Putamen (tissue), 1 donor: ENCODE measurements at regions not wholly inside any gene's neighbourhood (a gene's known extent, or its start where the extent isn't known, plus 50 kb on each side); places are given as distances from the start of the nearest gene placed in this dataset.
"Not testable (repeated sequence)": the region's sequence is repeated elsewhere in the genome, so short reads cannot be mapped to it uniquely, and the experiment has no call there.

Experiments
- DNase-seq: peaks from one replicate; pipeline ENCODE4 v3.0.0-alpha.2; 2016; ENCODE audit warnings: low spot score

DNA sequence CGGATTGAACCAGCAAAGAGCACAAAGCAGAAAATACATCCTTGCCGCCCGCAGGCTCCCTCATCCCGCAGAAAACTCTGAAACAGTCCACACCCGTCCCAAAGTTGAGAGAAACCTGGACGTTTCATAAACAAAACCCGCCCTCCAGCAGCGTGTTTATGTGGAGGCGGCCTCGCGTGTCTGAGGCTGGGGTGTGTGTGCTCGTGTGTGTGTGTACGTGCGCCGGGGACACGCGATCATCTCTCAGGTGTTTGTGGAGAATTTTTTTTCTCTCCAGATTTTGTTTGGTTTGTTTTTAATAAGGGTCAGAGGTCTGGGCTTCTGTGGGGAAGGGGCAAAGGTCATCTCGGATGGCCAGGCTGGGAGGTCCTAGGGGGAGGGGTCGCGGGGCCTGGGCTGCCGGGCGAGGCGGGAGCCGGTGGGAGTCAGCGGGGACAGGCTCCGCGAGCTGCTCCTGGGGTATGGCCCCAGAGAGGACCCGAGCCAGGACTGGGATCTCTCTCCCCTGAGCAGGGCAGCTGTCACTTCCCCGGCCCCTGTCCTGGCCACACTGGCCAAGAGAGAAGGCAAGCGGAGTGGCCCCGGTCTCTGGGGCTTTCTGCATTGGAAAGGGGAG lies 206.4 kb downstream of the C9orf50 start:
- no peak for DNase-seq

- DNase-seq, result peak; percentile 96
These were observed 207.1 kb downstream of the C9orf50 start for GRCh38 chr9:129413537-129414376.

GRCh38 chr9:129412814-129413536 lies 207.9 kb downstream of the C9orf50 start:
- DNase-seq, result peak; percentile 34

DNA sequence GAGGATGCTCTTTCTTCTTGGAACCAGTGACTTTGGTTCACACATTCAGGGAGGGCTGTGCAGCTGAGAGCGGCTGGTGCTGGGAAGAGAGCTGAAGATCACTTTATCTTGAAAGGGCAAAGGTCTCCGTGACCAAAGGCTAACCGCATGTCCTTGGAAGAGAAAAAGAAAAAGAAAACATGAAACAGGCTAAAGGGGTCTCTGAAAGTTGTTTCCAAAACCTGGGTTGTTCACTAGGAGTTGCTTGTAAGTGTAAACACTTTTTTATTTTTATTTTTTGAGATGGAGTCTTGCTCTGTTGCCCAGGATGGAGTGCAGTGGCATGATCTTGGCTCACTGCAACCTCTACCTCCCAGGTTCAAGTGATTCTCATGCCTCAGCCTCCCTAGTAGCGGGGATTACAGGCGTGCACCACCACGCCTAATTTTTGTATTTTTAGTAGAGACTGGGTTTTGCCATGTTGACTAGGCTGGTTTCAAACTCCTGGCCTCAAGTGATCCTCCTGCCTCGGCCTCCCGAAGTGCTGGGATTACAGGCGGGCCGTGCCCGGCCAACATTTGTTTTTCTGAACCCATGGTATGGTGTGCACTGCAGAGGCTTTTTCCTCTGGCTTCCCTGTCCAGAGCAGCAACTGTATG lies 208.6 kb downstream of the C9orf50 start:
- DNase-seq, result not testable (repeated sequence)

- DNase-seq, result no peak
These were observed 209.3 kb downstream of the C9orf50 start for GRCh38 chr9:129411501-129412175.

- DNase-seq, result no peak
These were observed 210.7 kb downstream of the C9orf50 start for GRCh38 chr9:129410226-129410625.

DNA sequence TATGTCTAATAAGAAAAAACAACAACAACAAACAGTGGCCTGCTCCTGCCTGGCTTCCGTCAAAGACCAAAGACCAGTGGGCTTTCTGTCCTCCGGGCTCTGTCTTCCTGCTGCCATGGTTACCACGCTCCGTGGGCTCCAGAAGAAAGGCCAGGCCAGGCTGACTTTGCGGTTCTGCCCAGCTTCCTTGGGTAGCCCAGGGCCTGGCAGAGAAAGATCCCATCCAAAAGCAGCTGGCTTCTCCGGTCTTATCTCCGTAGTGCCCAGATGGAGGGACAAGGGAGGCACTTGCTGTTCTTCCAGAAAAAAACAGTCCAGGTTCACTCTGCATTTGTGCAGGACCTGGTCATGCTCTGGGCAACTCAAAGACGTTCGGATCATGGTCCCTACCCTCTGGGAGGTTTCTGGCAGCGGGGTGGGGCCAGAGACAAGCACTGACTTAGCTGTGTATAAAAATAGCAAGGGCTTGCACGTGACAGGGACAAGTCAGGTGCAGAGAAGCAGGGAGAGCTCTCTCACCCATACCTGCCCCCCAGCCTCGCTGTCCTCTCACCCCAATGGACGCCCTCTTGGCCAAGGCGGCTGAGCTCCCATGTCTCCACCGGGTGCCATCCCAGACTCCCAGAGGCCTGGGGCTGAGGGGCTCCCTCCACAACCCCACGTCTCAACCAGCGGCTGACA lies 212.2 kb downstream of the C9orf50 start:
- no peak for DNase-seq

GRCh38 chr9:129407905-129408452 lies 212.9 kb downstream of the C9orf50 start:
- no peak for DNase-seq

DNA sequence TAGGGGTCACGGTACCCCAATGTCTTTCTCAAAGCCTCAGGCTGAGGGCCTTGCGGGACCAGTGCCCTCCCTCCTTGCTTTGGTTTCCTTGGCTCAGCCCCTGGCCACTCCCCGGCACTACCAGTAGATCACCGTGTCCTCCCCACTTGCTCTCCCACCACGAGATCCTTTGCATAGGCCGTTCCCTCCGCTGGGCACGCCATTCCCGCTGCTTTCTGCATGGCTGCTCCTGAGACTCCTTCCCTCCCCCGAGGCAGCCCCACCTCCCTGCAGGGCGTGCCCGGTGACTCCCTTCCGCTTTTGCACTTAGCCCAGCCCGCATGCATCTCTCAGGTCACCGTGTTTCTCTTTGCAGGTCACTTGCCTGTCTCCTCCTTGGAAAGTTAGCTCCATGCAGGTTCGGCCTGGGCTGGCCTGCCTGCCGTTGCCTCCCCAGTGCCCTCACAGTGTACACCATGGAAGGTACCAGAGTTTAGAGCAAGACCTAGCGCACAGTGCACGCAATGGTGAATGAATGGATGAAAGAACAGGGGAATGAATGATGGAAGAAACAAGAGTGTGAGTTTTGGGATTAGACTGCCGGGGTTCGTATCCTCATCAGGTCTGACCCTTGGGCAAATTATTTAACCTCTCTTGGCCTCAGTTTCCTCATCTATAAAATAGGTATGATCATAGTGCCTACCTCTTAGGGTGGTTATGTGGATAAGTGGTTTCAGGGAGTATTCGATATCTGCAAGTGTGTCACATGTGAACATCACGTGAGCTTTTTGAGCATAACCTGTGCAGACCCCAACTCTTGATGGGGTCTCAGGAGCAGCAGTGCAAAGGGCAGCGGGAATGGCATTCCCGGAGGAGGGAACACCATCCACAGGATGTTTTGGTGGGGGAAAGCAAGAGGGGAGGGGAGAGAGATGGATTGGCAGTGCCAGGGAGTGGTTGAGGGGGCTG lies 214.3 kb downstream of the C9orf50 start:
- no peak for DNase-seq

DNA sequence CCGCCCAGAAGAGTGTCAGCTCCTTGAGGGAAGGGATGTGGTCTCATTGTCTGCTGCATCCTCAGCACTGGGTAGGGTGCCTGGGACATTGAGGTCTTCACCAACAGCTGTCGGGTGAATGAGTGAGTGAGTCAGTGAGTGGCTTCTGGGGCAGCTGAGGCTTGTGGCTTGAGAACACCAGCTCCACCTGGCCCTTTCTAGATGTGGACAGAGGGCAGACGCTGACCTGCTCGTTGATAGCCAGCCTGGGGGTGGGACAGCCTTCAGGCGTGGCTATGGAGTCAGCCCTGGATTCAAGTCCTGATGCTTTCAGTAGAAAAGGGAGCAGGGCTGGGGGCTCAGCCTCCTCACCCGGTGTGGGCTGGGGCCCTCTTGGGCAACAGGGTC lies 215.1 kb downstream of the C9orf50 start:
- no peak for DNase-seq

DNA sequence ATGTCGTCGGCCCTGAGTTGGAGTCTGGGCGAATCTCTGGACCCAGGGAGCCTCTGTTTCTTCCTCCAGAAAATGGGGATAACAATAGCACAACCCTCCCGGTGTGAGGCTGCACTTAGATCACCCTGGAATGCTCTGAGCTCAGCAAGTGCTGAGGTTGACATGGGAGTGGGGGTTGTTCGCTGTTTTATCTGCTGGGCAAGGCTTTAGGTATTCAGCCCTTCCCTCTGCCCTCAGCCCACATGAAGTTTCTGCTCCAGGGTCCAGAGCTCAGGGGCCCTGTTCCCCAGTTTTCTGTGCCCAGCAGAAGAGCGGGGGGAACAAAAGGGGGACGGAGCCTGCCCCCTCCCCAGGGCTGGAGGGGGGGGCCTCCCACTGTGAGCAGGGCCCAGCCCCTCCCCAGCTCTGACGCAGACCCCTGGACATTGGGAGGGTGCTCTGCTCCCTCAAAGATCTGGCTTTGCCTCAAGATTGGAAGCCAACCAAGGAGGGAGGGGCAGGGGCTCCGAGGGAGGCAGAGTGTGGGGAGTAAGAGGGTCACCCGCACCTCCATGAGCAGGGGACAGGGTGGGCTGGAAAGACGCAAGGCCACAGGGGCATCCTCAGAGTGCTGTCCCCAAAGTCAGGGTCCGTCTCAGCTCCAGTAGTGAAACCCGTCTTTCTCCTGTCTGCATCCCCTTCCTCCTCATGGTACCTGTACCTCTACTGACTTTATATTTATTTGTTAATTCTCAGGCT lies 215.6 kb downstream of the C9orf50 start:
- no peak for DNase-seq

- DNase-seq, result no peak
These were observed 216.3 kb downstream of the C9orf50 start for GRCh38 chr9:129404621-129405020.

DNA sequence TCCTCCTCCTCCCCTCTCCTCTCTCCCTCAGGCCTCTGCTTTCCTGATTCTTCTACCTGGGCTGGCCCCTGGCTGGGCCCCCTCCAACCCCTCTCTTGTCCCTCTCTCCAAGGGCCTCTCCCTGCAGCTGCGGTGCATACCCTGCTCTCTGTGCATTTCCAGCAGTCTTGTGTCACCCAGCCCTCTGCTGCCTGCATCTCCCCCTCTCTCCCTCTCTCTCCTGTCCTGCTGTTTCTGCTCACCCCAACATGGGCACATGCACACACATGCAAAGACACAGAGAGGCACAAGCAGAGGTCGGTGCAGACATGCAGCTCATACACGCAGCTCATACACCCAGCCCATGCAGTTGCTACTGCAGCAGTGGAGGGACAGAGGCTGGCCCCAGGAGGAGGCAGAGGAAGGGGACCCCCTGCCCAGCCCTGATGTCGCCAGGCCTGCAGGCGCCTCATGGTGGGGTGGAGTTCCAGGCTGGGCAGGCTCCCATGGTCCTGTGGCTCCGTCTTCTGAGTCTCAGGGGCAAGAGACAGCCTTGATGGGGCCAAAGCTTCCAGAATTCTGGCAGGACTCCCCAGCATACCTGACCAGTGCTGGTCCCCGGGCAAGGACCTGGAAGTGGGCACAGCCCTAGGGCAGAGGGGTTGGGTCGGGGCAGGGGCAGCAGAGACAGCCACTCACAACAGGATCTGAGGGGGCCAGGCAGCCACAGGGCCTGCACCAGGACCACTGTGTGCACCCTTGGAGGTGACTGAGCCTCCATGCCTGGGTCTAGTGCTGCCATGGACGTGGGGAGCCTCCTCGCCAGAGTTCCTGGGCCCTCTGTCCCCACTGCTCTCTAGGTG lies 216.9 kb downstream of the C9orf50 start:
- no peak for DNase-seq

DNA sequence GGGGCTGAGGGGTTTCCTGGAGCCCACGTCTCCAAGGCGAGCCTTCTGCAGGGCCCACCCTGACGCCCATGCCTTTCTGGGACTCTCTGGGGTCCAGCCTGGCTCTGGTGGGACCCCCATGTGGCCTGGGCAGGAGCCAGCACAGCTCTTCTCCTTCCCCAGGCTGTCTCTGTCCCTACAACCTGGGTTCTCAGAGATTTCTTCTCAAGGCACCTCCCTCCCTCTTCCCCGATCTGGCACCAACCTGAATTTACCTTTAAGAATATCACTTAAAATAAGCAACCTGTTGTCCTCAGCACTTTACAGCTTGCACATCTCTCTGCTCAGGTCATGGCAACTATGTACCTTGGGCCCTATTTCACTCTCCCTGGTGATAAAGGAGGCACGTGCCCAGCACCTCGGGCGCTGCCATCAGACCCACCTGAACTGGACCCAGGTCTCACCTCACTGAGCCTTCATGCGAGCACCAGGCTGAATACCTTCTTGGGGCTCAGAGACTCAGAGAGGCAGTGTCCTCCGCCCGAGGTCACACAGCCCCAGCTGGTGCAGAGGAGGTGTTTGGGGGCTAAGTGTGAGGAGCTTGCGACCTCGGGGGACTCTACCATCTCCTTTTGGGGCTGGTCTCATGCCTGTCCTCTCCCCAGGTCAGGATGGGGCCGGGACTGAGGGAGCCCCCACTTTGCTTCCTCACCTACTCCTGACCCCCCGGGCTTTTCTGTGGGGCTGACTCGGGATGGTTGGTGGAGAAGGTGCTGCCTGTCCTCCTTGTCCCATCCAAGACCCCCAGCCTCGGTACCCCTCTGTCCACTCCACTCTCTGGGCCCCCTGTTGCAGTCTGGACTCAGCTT lies 217.7 kb downstream of the C9orf50 start:
- DNase-seq, result peak; percentile 28

- DNase-seq, result peak; percentile 27
These were observed 218.5 kb downstream of the C9orf50 start for GRCh38 chr9:129402371-129402739.

DNA sequence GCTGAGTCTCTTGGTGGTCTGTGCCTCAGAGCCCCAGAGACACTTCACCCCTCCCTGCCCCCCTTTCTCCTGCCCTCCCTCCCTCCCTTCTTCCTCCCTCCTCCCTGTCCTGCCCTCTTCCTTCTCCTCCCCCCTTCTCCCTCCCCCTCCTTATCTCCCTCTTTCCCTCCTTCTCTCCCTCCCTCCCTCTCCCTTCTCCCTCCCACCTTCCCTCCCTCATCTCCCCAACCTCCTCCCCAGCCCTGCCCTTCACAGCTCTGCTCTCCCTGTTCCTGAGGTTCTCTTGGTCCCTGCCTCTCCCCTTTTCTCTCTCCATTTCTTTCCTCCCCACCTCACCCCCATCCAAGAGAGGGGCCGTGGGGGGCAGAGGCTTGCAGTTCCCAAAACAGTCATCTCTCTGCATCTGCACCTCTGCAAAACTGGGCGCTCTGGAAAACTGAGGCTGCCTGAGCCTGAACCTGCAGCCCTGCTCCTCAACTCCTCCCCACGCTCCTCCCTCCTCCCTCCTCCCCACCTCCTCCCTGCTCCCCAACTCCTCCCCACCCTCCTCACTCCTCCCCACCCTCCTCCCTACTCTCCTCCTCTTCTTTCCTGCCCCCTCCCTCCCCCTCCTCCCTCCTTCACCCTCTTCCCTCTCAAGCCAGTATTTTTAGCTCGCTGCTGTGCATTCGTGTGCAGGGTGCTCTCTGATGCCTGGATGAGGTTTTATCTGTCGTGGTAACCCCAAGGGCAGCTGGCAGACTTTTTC lies 219.1 kb downstream of the C9orf50 start:
- peak; percentile 64 for DNase-seq
